H9 (cell line): ENCODE measurements at regions not wholly inside any gene's neighbourhood (a gene's known extent, or its start where the extent isn't known, plus 50 kb on each side); places are given as distances from the start of the nearest gene placed in this dataset.

Source experiments
- DNase-seq: peaks from one replicate; pipeline ENCODE4 v3.0.0-alpha.2; 2017
- H2AFZ ChIP-seq: one replicate; pipeline ENCODE4 v1.6.1; 2013; ENCODE audit warnings: mild to moderate bottlenecking, low read length, control low read depth, moderate library complexity
- H2AK5ac ChIP-seq: 2 replicates; pipeline ENCODE4 v1.6.1; 2013; ENCODE audit warnings: low read length, control low read depth, mixed read lengths; ENCODE audit not compliant: insufficient read length
- H2BK120ac ChIP-seq: one replicate; pipeline ENCODE4 v1.6.1; 2013; ENCODE audit warnings: low read depth, mild to moderate bottlenecking, low read length, control low read depth, inconsistent platforms; ENCODE audit not compliant: poor library complexity, severe bottlenecking
- H2BK12ac ChIP-seq: 2 replicates; pipeline ENCODE4 v1.6.1; 2013; ENCODE audit warnings: low read length, control low read depth, mixed read lengths, low read depth; ENCODE audit not compliant: insufficient read length
- H2BK15ac ChIP-seq: 2 replicates; pipeline ENCODE4 v1.6.1; 2013; ENCODE audit warnings: low read depth, low read length, control low read depth
- H2BK20ac ChIP-seq: one replicate; pipeline ENCODE4 v1.6.1; 2013; ENCODE audit warnings: low read depth, mild to moderate bottlenecking, low read length, control low read depth, inconsistent platforms; ENCODE audit not compliant: poor library complexity, severe bottlenecking
- H2BK5ac ChIP-seq: 2 replicates; pipeline ENCODE4 v1.6.1; 2013; ENCODE audit warnings: low read length, control low read depth, mixed read lengths; ENCODE audit not compliant: insufficient read length
- H3K14ac ChIP-seq: 2 replicates; pipeline ENCODE4 v1.6.1; 2013; ENCODE audit warnings: low read length, control low read depth; ENCODE audit not compliant: insufficient read depth
- H3K18ac ChIP-seq: 2 replicates; pipeline ENCODE4 v1.6.1; 2013; ENCODE audit warnings: low read depth, mild to moderate bottlenecking, mixed read lengths, low read length, control low read depth; ENCODE audit not compliant: insufficient read length
- H3K23ac ChIP-seq: 2 replicates; pipeline ENCODE4 v1.6.1; 2013; ENCODE audit warnings: low read length, control low read depth, mixed read lengths, low read depth; ENCODE audit not compliant: insufficient read length
- H3K23me2 ChIP-seq: 2 replicates; pipeline ENCODE4 v1.6.1; 2013; ENCODE audit warnings: low read depth, mild to moderate bottlenecking, mixed read lengths, low read length, control low read depth; ENCODE audit not compliant: insufficient read length, poor library complexity, severe bottlenecking
- H3K27ac ChIP-seq: 2 replicates; pipeline ENCODE4 v1.5.1; 2013; ENCODE audit warnings: low read length, control low read depth, mixed read lengths, low read depth; ENCODE audit not compliant: insufficient read length
- H3K27me3 ChIP-seq: 2 replicates; pipeline ENCODE4 v1.6.1; 2013; ENCODE audit warnings: low read length, control low read depth, inconsistent platforms; ENCODE audit not compliant: insufficient read depth
- H3K4ac ChIP-seq: 2 replicates; pipeline ENCODE4 v1.6.1; 2013; ENCODE audit warnings: low read depth, mild to moderate bottlenecking, control low read depth, inconsistent platforms, low read length, moderate library complexity
- H3K4me1 ChIP-seq: 2 replicates; pipeline ENCODE4 v1.6.1; 2013; ENCODE audit warnings: low read length, control low read depth, inconsistent platforms; ENCODE audit not compliant: insufficient read depth
- H3K4me2 ChIP-seq: 2 replicates; pipeline ENCODE4 v1.6.1; 2013; ENCODE audit warnings: low read length, control low read depth, mixed read lengths; ENCODE audit not compliant: insufficient read length, insufficient read depth
- H3K56ac ChIP-seq: 2 replicates; pipeline ENCODE4 v1.6.1; 2013; ENCODE audit warnings: low read depth, mild to moderate bottlenecking, mixed read lengths, low read length, control low read depth; ENCODE audit not compliant: insufficient read length
- H3K79me1 ChIP-seq: 2 replicates; pipeline ENCODE4 v1.6.1; 2013; ENCODE audit warnings: low read depth, mild to moderate bottlenecking, moderate library complexity, low read length, control low read depth, inconsistent platforms; ENCODE audit not compliant: insufficient read depth, poor library complexity, severe bottlenecking
- H3K79me2 ChIP-seq: 2 replicates; pipeline ENCODE4 v1.6.1; 2013; ENCODE audit warnings: low read length, control low read depth, inconsistent platforms; ENCODE audit not compliant: insufficient read depth
- H3K9ac ChIP-seq: 2 replicates; pipeline ENCODE4 v1.6.1; 2013; ENCODE audit warnings: low read length, control low read depth, mixed read lengths; ENCODE audit not compliant: insufficient read length; ENCODE audit errors: extremely low read depth
- H3K9me3 ChIP-seq: one replicate; pipeline ENCODE4 v1.6.1; 2013; ENCODE audit warnings: low read depth, low read length, inconsistent platforms; ENCODE audit not compliant: control insufficient read depth
- H3T11ph ChIP-seq: one replicate; pipeline ENCODE4 v1.6.1; 2013; ENCODE audit warnings: mild to moderate bottlenecking, low read length, control low read depth, inconsistent platforms
- H4K20me1 ChIP-seq: one replicate; pipeline ENCODE4 v1.6.1; 2013; ENCODE audit not compliant: control insufficient read depth, insufficient read length, insufficient read depth
- H4K5ac ChIP-seq: 2 replicates; pipeline ENCODE4 v1.6.1; 2013; ENCODE audit warnings: low read depth, mild to moderate bottlenecking, mixed read lengths, low read length, control low read depth; ENCODE audit not compliant: insufficient read length
- H4K8ac ChIP-seq: replicated peaks from 2 replicates; pipeline ENCODE4 v1.6.1; 2013; ENCODE audit warnings: low read length, control low read depth, mixed read lengths, low read depth; ENCODE audit not compliant: insufficient read length
- H4K91ac ChIP-seq: 2 replicates; pipeline ENCODE4 v1.6.1; 2013; ENCODE audit warnings: low read depth, mild to moderate bottlenecking, moderate library complexity, mixed read lengths, low read length, control low read depth; ENCODE audit not compliant: insufficient read length
- H3K27ac Mint-ChIP-seq, 3 experiments: 2 replicates in 2 of 3; 3 replicates in 1 of 3; pipeline ENCODE4 v1.8.0; 2020 to 2021; ENCODE audit warnings: mixed read lengths in 3 of 3, mild to moderate bottlenecking in 1 of 3, moderate library complexity in 1 of 3
- H3K27me3 Mint-ChIP-seq: 2 replicates; pipeline ENCODE4 v1.8.0; 2021; ENCODE audit warnings: low read depth, mild to moderate bottlenecking, moderate library complexity, mixed read lengths
- H3K36me3 Mint-ChIP-seq, 3 experiments: 2 replicates in 2 of 3; 3 replicates in 1 of 3; pipeline ENCODE4 v1.8.0; 2020 to 2021; ENCODE audit warnings: low read depth in 3 of 3, mixed read lengths in 3 of 3; ENCODE audit not compliant: insufficient read depth in 1 of 3
- H3K4me1 Mint-ChIP-seq, 2 experiments: 2 replicates each; pipeline ENCODE4 v1.8.0; 2020; ENCODE audit warnings: mixed read lengths in 2 of 2
- H3K4me3 Mint-ChIP-seq, 2 experiments: 2 replicates in 1 of 2; 3 replicates in 1 of 2; pipeline ENCODE4 v1.8.0; 2020 to 2021; ENCODE audit warnings: mild to moderate bottlenecking in 2 of 2, mixed read lengths in 2 of 2, moderate library complexity in 1 of 2
- H3K9me3 Mint-ChIP-seq, 2 experiments: 2 replicates in 1 of 2; 3 replicates in 1 of 2; pipeline ENCODE4 v1.8.0; 2020; ENCODE audit warnings: mild to moderate bottlenecking in 2 of 2, mixed read lengths in 2 of 2, moderate library complexity in 1 of 2
- CTCF ChIP-seq: fragments of 200-600 bp; sonication (generic); conservative IDR thresholded peaks from 3 replicates; pipeline ENCODE4 v1.8.0; 2021; ENCODE audit warnings: antibody characterized with exemption, mild to moderate bottlenecking
- WGBS: extraction: QIAGEN DNeasy Blood & Tissue Kit; methylation state at CpG from one replicate; pipeline ENCODE4 v1.1.7; 2013; ENCODE audit warnings: missing lambda C conversion rate, low lambda C conversion rate, mixed read lengths; ENCODE audit not compliant: insufficient read length; ENCODE audit errors: extremely low coverage; 5-methylcytosine and 5-hydroxymethylcytosine counted together

GRCh38 chr13:67469623-67470022, 239.5 kb upstream of the PCDH9 start:
- no peak overlapping the region for H4K91ac ChIP-seq
- Mint-ChIP-seq H3K27ac (no peak overlapping the region), H3K4me3 (no peak overlapping the region), H3K4me1 (peaks cover 0 to 4% of the 10 kb centered on the region in 2 experiments; a peak in 2 of 4 replicates), H3K9me3 (peaks cover 0 to 5% of the 10 kb centered on the region in 2 experiments; a peak in 1 of 5 replicates), H3K36me3 (no peaks in the 10 kb centered on the region), H3K27me3 (no peaks in the 10 kb centered on the region)
- no peak overlapping the region for H3K18ac ChIP-seq
- no peak overlapping the region for H2BK120ac ChIP-seq
- H3K27ac ChIP-seq = no peak overlapping the region
- H2AFZ ChIP-seq = no peak overlapping the region
- H3T11ph ChIP-seq = no peak overlapping the region
- no peaks in the 10 kb centered on the region for H3K79me1 ChIP-seq
- no peak overlapping the region for H2BK12ac ChIP-seq
- no peak overlapping the region for H4K5ac ChIP-seq
- no peaks in the 10 kb centered on the region for H3K27me3 ChIP-seq
- no peak for DNase-seq
- no peak overlapping the region for H3K14ac ChIP-seq
- H2BK15ac ChIP-seq = no peak overlapping the region
- H4K8ac ChIP-seq = no peak overlapping the region
- H3K23ac ChIP-seq = no peak overlapping the region
- WGBS = no CpG with 5 or more reads among the region's 3 CpGs
- no peak overlapping the region for H2BK20ac ChIP-seq
- no peak for TF ChIP-seq CTCF
- peaks cover 2% of the 10 kb centered on the region; the same call in 1 of the 2 replicates for H3K4me1 ChIP-seq
- H3K9ac ChIP-seq = no peak overlapping the region
- no peak overlapping the region for H3K4me2 ChIP-seq
- no peak overlapping the region for H3K4ac ChIP-seq
- H2AK5ac ChIP-seq = no peak overlapping the region
- H3K9me3 ChIP-seq = no peaks in the 10 kb centered on the region
- H3K79me2 ChIP-seq = no peaks in the 10 kb centered on the region
- H3K56ac ChIP-seq = no peak overlapping the region
- H3K23me2 ChIP-seq = no peaks in the 10 kb centered on the region
- no peak overlapping the region for H2BK5ac ChIP-seq
- no peaks in the 10 kb centered on the region for H4K20me1 ChIP-seq
